ENCODE measurements at regions not wholly inside any gene's neighbourhood (a gene's known extent, or its start where the extent isn't known, plus 50 kb on each side); places are given as distances from the start of the nearest gene placed in this dataset.

DNA sequence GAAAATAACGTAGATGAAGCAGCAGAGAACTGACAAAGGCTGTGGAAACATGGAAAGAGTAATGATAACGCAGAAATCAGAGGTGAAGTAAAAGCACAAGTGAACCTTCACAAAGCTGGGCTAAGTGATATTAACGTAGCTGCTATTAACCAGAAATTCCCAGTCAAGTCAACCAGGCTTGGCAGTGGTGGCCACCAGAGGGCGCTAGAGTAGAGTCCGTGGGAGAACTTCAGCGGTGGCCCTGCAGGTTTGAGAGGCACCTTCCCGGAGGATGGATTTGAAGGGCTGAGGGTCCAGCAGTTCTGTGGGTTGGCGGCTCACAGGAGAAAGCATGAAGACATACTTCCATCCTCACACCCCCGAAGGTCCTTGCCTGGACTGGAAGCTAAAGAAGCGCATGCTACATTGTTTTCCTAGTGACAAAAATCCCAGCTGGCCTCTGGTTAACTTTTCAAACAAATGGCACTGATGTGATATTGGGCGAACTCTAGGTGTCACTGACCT lies 81.7 kb upstream of the ZNF648 start (continued):
- TF ChIP-seq, protein P1, sequence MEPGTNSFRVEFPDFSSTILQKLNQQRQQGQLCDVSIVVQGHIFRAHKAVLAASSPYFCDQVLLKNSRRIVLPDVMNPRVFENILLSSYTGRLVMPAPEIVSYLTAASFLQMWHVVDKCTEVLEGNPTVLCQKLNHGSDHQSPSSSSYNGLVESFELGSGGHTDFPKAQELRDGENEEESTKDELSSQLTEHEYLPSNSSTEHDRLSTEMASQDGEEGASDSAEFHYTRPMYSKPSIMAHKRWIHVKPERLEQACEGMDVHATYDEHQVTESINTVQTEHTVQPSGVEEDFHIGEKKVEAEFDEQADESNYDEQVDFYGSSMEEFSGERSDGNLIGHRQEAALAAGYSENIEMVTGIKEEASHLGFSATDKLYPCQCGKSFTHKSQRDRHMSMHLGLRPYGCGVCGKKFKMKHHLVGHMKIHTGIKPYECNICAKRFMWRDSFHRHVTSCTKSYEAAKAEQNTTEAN (CRISPR knock-in tag; conservative IDR thresholded peaks at IDR 0.05) = 0 out of 2 replicates have a peak, but pooled peaks have one; percentile 25
- TF ChIP-seq RAD51 (IDR thresholded peaks at IDR 0.05; ENCODE audit: borderline replicate concordance) = no peak
- TF ChIP-seq, protein P2, sequence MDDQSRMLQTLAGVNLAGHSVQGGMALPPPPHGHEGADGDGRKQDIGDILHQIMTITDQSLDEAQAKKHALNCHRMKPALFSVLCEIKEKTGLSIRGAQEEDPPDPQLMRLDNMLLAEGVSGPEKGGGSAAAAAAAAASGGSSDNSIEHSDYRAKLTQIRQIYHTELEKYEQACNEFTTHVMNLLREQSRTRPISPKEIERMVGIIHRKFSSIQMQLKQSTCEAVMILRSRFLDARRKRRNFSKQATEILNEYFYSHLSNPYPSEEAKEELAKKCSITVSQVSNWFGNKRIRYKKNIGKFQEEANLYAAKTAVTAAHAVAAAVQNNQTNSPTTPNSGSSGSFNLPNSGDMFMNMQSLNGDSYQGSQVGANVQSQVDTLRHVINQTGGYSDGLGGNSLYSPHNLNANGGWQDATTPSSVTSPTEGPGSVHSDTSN (CRISPR knock-in tag; IDR thresholded peaks at IDR 0.05; ENCODE audit: borderline replicate concordance) = no peak
- no peak for TF ChIP-seq ELF1 (CRISPR knock-in tag; IDR thresholded peaks at IDR 0.05)
- TF ChIP-seq ZNF563 (CRISPR knock-in tag; IDR thresholded peaks at IDR 0.05) = no peak
- TF ChIP-seq REPIN1 (CRISPR knock-in tag; IDR thresholded peaks at IDR 0.05; ENCODE audit: borderline replicate concordance, low read depth) = peak; percentile 64; the same call in 1 of the 2 replicates
- 0 out of 2 replicates have a peak, but pooled peaks have one; percentile 57 for TF ChIP-seq ZNF224 (CRISPR knock-in tag; IDR thresholded peaks at IDR 0.05)
- no peak for TF ChIP-seq ISX (CRISPR knock-in tag; conservative IDR thresholded peaks at IDR 0.05)
- TF ChIP-seq RBAK (CRISPR knock-in tag; IDR thresholded peaks at IDR 0.05) = no peak
- no peak for TF ChIP-seq HIVEP1 (CRISPR knock-in tag; IDR thresholded peaks at IDR 0.05)
- no peak for TF ChIP-seq NPAS2 (CRISPR knock-in tag; IDR thresholded peaks at IDR 0.05; ENCODE audit: borderline replicate concordance)
- no peak for TF ChIP-seq ZNF549 (CRISPR knock-in tag; IDR thresholded peaks at IDR 0.05)
- TF ChIP-seq ZFYVE20 (CRISPR knock-in tag; IDR thresholded peaks at IDR 0.05; ENCODE audit: borderline replicate concordance, low read depth) = no peak
- TF ChIP-seq TEAD3 (CRISPR knock-in tag; optimal IDR thresholded peaks at IDR 0.05; ENCODE audit: borderline replicate concordance) = peak; percentile 38
- TF ChIP-seq ZSCAN9 (CRISPR knock-in tag; IDR thresholded peaks at IDR 0.05; ENCODE audit: borderline replicate concordance) = 0 out of 2 replicates have a peak, but pooled peaks have one; percentile 40
- TF ChIP-seq POLR2AphosphoS2 (IDR thresholded peaks at IDR 0.05; ENCODE audit: low read depth, low read length) = no peak
- no peak for TF ChIP-seq ZNF879 (CRISPR knock-in tag; IDR thresholded peaks at IDR 0.05)
- TF ChIP-seq REL (CRISPR knock-in tag; conservative IDR thresholded peaks at IDR 0.05) = no peak
- TF ChIP-seq KMT2B (CRISPR knock-in tag; IDR thresholded peaks at IDR 0.05) = no peak
- 0 out of 2 replicates have a peak, but pooled peaks have one; percentile 24 for TF ChIP-seq FOXK1 (CRISPR knock-in tag; IDR thresholded peaks at IDR 0.05; ENCODE audit: borderline replicate concordance, low read depth)
- TF ChIP-seq ZSCAN30 (CRISPR knock-in tag; IDR thresholded peaks at IDR 0.05) = no peak
- TF ChIP-seq PAF1 (CRISPR knock-in tag; IDR thresholded peaks at IDR 0.05) = no peak
- 0 out of 2 replicates have a peak, but pooled peaks have one; percentile 19 for TF ChIP-seq MIER2 (CRISPR knock-in tag; IDR thresholded peaks at IDR 0.05)
- TF ChIP-seq KLF12 (CRISPR knock-in tag; IDR thresholded peaks at IDR 0.05; ENCODE audit: borderline replicate concordance) = no peak
- no peak for TF ChIP-seq EED (CRISPR knock-in tag; IDR thresholded peaks at IDR 0.05)
- TF ChIP-seq, protein P3, sequence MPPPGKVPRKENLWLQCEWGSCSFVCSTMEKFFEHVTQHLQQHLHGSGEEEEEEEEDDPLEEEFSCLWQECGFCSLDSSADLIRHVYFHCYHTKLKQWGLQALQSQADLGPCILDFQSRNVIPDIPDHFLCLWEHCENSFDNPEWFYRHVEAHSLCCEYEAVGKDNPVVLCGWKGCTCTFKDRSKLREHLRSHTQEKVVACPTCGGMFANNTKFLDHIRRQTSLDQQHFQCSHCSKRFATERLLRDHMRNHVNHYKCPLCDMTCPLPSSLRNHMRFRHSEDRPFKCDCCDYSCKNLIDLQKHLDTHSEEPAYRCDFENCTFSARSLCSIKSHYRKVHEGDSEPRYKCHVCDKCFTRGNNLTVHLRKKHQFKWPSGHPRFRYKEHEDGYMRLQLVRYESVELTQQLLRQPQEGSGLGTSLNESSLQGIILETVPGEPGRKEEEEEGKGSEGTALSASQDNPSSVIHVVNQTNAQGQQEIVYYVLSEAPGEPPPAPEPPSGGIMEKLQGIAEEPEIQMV (CRISPR knock-in tag; IDR thresholded peaks at IDR 0.05; ENCODE audit: low read depth) = no peak
- TF ChIP-seq, protein P4, sequence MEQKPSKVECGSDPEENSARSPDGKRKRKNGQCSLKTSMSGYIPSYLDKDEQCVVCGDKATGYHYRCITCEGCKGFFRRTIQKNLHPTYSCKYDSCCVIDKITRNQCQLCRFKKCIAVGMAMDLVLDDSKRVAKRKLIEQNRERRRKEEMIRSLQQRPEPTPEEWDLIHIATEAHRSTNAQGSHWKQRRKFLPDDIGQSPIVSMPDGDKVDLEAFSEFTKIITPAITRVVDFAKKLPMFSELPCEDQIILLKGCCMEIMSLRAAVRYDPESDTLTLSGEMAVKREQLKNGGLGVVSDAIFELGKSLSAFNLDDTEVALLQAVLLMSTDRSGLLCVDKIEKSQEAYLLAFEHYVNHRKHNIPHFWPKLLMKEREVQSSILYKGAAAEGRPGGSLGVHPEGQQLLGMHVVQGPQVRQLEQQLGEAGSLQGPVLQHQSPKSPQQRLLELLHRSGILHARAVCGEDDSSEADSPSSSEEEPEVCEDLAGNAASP (CRISPR knock-in tag; IDR thresholded peaks at IDR 0.05; ENCODE audit: borderline replicate concordance) = 0 out of 2 replicates have a peak, but pooled peaks have one; percentile 22
- TF ChIP-seq CBX5 (CRISPR knock-in tag; IDR thresholded peaks at IDR 0.05; ENCODE audit: borderline replicate concordance) = 0 out of 2 replicates have a peak, but pooled peaks have one; percentile 62
